ENCODE measurements at regions not wholly inside any gene's neighbourhood (a gene's known extent, or its start where the extent isn't known, plus 50 kb on each side); places are given as distances from the start of the nearest gene placed in this dataset.
"Not testable (repeated sequence)": the region's sequence is repeated elsewhere in the genome, so short reads cannot be mapped to it uniquely, and the experiment has no call there.

DNA sequence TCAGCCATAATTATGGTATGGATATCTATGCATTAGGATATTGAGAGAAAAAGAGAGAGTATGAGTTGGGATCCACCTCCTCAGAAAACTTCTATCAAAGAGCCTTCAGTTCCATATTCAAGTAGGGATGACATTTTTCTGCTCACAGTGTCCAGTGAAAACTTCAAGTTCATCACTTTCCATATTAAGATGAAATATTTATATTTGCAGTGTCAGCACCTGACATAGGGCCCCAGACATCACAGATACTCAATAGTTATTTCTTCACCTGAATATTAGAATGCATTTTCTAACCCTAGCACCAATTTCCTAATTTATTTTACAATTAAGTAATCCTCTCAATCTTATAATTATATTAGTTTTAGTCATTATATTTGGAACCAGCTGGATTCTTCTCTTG, 318.0 kb upstream of the MGAT4C start:
- H3K27me3 ChIP-seq (ENCODE audit: control insufficient read depth, insufficient read depth, low read length): no peaks in the 10 kb centered on the region
- no peak overlapping the region for H3K4me3 ChIP-seq (ENCODE audit: low read length)
- H3K9me3 ChIP-seq (replicated peaks; ENCODE audit: low read length): no peaks in the 10 kb centered on the region
- H3K36me3 ChIP-seq (ENCODE audit: insufficient read depth, low read length): no peaks in the 10 kb centered on the region
- H3K4me2 ChIP-seq (ENCODE audit: low read length): no peak overlapping the region
- no peak overlapping the region for H3K9ac ChIP-seq (ENCODE audit: low read depth, low read length)
- no peaks in the 10 kb centered on the region for H3K4me1 ChIP-seq (ENCODE audit: control insufficient read depth, insufficient read depth, low read length)

DNA sequence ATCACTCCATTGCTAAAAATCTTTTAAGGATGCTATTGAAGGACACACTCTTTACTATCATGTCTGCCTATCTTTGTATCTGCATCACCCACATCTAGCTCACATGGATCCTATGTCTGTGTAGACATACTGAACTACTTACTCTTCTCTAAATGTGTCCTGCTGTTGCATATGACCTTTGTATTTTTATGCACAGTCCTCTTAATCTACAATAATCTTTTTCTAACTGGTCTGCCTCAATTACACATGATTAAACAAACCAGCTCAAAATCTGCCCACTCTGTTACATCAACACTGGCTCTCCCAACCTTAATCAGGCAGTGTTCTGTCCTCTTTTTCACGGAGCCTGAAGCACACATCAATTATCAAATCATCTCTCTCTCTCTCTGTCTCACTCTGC, 316.3 kb upstream of the MGAT4C start:
- Histone ChIP-seq H3K4me2 (ENCODE audit: low read length) (no peak overlapping the region), H3K9ac (ENCODE audit: low read depth, low read length) (no peak overlapping the region), H3K4me3 (ENCODE audit: low read length) (no peak overlapping the region), H3K36me3 (ENCODE audit: insufficient read depth, low read length) (no peaks in the 10 kb centered on the region), H3K4me1 (ENCODE audit: control insufficient read depth, insufficient read depth, low read length) (no peaks in the 10 kb centered on the region), H3K27me3 (ENCODE audit: control insufficient read depth, insufficient read depth, low read length) (no peaks in the 10 kb centered on the region), H3K9me3 (replicated peaks; ENCODE audit: low read length) (no peaks in the 10 kb centered on the region)

DNA sequence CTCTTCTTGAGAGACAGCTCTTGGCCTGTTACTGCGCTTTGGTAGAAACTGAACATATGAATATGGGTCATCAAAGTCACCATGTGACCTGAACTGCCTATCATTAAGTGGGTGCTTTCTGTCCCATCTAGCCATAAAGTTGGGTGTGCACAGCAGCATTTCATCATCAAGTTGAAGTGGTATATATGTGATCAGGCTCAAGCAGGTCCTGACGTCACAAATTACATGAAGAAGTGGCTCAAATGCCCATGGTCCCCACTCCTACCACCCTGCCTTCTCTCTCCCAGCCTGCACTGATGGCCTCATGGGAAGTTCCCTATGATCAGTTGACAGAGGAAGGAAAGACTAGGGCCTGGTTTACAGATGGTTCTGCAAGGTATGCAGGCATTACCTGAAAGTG, 308.8 kb upstream of the MGAT4C start:
- Histone ChIP-seq H3K4me2 (ENCODE audit: low read length) (no peak overlapping the region), H3K9ac (ENCODE audit: low read depth, low read length) (no peak overlapping the region), H3K4me3 (ENCODE audit: low read length) (no peak overlapping the region), H3K27me3 (ENCODE audit: control insufficient read depth, insufficient read depth, low read length) (no peaks in the 10 kb centered on the region), H3K36me3 (ENCODE audit: insufficient read depth, low read length) (no peaks in the 10 kb centered on the region), H3K9me3 (replicated peaks; ENCODE audit: low read length) (no peaks in the 10 kb centered on the region), H3K4me1 (ENCODE audit: control insufficient read depth, insufficient read depth, low read length) (no peaks in the 10 kb centered on the region)

- H3K4me2 ChIP-seq (ENCODE audit: low read length); H3K27me3 ChIP-seq (ENCODE audit: control insufficient read depth, insufficient read depth, low read length); H3K36me3 ChIP-seq (ENCODE audit: insufficient read depth, low read length); H3K9me3 ChIP-seq (replicated peaks; ENCODE audit: low read length); H3K9ac ChIP-seq (ENCODE audit: low read depth, low read length); H3K4me3 ChIP-seq (ENCODE audit: low read length); H3K4me1 ChIP-seq (ENCODE audit: control insufficient read depth, insufficient read depth, low read length): not testable (repeated sequence)
Measured at GRCh38 chr12:86555491-86555890, 299.3 kb upstream of the MGAT4C start.

DNA sequence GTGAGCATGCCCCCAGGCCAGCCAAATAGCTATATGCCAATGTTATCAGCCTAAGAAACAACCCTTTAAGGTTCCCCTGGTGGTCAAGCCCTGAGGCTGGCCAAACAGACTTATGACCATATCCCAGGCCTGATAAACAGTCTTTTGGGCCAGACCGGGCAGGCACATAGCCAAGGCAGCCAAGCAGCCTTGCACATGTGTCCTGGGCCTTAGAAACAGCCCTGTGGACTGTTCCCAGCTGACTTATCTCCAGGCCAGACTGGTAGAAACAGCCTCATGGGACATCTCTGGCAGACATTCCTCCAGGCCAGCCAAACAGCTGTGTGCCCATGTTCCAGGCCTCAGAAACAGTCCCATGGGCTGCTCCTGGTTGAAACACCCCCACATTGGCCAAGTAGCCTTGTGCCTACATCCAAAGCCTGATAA, 295.0 kb upstream of the MGAT4C start:
- Histone ChIP-seq H3K4me3 (ENCODE audit: low read length) (no peak overlapping the region), H3K4me1 (ENCODE audit: control insufficient read depth, insufficient read depth, low read length) (no peaks in the 10 kb centered on the region), H3K9ac (ENCODE audit: low read depth, low read length) (no peak overlapping the region), H3K4me2 (ENCODE audit: low read length) (no peak overlapping the region), H3K27me3 (ENCODE audit: control insufficient read depth, insufficient read depth, low read length) (no peaks in the 10 kb centered on the region), H3K36me3 (ENCODE audit: insufficient read depth, low read length) (no peaks in the 10 kb centered on the region), H3K9me3 (replicated peaks; ENCODE audit: low read length) (no peaks in the 10 kb centered on the region)

GRCh38 chr12:86550218-86551145, 294.3 kb upstream of the MGAT4C start:
- H3K4me1 ChIP-seq (ENCODE audit: control insufficient read depth, insufficient read depth, low read length): no peaks in the 10 kb centered on the region
- H3K4me2 ChIP-seq (ENCODE audit: low read length): no peak overlapping the region
- no peaks in the 10 kb centered on the region for H3K9me3 ChIP-seq (replicated peaks; ENCODE audit: low read length)
- H3K36me3 ChIP-seq (ENCODE audit: insufficient read depth, low read length): no peaks in the 10 kb centered on the region
- no peaks in the 10 kb centered on the region for H3K27me3 ChIP-seq (ENCODE audit: control insufficient read depth, insufficient read depth, low read length)
- no peak overlapping the region for H3K9ac ChIP-seq (ENCODE audit: low read depth, low read length)
- no peak overlapping the region for H3K4me3 ChIP-seq (ENCODE audit: low read length)

GRCh38 chr12:86543716-86544115, 287.5 kb upstream of the MGAT4C start:
- no peak overlapping the region for H3K4me2 ChIP-seq (ENCODE audit: low read length)
- no peaks in the 10 kb centered on the region for H3K27me3 ChIP-seq (ENCODE audit: control insufficient read depth, insufficient read depth, low read length)
- H3K9me3 ChIP-seq (replicated peaks; ENCODE audit: low read length): no peaks in the 10 kb centered on the region
- H3K36me3 ChIP-seq (ENCODE audit: insufficient read depth, low read length): no peaks in the 10 kb centered on the region
- H3K4me1 ChIP-seq (ENCODE audit: control insufficient read depth, insufficient read depth, low read length): no peaks in the 10 kb centered on the region
- no peak overlapping the region for H3K9ac ChIP-seq (ENCODE audit: low read depth, low read length)
- H3K4me3 ChIP-seq (ENCODE audit: low read length): no peak overlapping the region

DNA sequence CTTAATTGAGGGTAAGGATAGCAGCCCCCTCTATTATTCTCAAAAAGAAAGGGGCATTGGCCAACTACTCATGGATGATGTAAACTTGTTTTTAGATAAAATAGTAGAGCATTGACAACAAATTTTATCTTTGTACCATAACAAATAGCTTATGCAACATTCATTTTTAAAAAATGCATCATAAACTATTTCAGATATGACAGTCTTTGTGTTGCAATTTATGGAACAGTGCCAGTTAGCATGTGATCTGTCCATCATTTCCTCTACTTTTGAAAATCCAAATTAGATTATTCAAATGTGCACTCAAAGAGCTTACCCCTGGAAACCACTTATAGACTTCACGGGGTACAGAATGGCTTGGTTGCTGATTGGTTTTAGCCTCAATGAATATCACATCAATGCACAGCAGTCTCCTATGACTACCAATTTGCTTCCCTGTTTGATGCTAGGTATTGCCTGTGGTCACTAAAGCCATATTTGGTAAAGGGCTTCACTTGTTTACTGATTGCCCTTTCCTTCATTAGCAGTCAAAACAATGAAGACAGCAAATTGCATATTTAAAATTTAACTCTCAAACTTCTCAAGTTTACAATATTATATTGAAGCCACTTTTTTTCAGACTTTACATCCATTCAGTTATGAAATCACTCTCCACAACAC, 274.9 kb upstream of the MGAT4C start:
- H3K9me3 ChIP-seq (replicated peaks; ENCODE audit: low read length): no peaks in the 10 kb centered on the region
- H3K36me3 ChIP-seq (ENCODE audit: insufficient read depth, low read length): no peaks in the 10 kb centered on the region
- no peak overlapping the region for H3K9ac ChIP-seq (ENCODE audit: low read depth, low read length)
- H3K4me2 ChIP-seq (ENCODE audit: low read length): no peak overlapping the region
- H3K4me3 ChIP-seq (ENCODE audit: low read length): no peak overlapping the region
- H3K4me1 ChIP-seq (ENCODE audit: control insufficient read depth, insufficient read depth, low read length): no peaks in the 10 kb centered on the region
- H3K27me3 ChIP-seq (ENCODE audit: control insufficient read depth, insufficient read depth, low read length): no peaks in the 10 kb centered on the region

- H3K27me3 ChIP-seq (ENCODE audit: control insufficient read depth, insufficient read depth, low read length): no peaks in the 10 kb centered on the region
- H3K9me3 ChIP-seq (replicated peaks; ENCODE audit: low read length): no peaks in the 10 kb centered on the region
- no peaks in the 10 kb centered on the region for H3K36me3 ChIP-seq (ENCODE audit: insufficient read depth, low read length)
- H3K4me2 ChIP-seq (ENCODE audit: low read length): no peak overlapping the region
- no peak overlapping the region for H3K9ac ChIP-seq (ENCODE audit: low read depth, low read length)
- no peak overlapping the region for H3K4me3 ChIP-seq (ENCODE audit: low read length)
- H3K4me1 ChIP-seq (ENCODE audit: control insufficient read depth, insufficient read depth, low read length): no peaks in the 10 kb centered on the region
Measured at GRCh38 chr12:86526060-86526595, 269.9 kb upstream of the MGAT4C start.

DNA sequence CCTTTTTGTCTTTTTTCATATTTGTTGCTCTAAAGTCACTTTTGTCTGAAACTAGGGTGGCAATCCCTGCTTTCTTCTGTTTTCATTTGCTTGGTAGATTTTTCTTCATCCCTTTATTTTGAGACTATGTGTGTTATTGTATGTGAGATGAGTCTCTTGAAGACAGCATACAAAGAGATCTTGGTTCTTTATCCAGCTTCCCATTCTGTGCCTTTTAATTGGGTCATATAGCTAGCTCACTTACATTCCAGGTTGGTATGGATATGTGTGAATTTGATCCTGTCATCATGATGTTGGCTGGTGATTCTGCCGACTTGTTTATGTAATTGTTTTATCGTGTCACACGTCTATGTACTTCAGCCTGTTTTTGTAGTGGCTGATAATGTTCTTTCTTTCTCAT, 267.7 kb upstream of the MGAT4C start:
- Histone ChIP-seq H3K9ac (ENCODE audit: low read depth, low read length) (no peak overlapping the region), H3K4me3 (ENCODE audit: low read length) (no peak overlapping the region), H3K4me2 (ENCODE audit: low read length) (no peak overlapping the region), H3K4me1 (ENCODE audit: control insufficient read depth, insufficient read depth, low read length) (no peaks in the 10 kb centered on the region), H3K36me3 (ENCODE audit: insufficient read depth, low read length) (no peaks in the 10 kb centered on the region), H3K9me3 (replicated peaks; ENCODE audit: low read length) (no peaks in the 10 kb centered on the region), H3K27me3 (ENCODE audit: control insufficient read depth, insufficient read depth, low read length) (no peaks in the 10 kb centered on the region)

- Histone ChIP-seq H3K4me1 (ENCODE audit: control insufficient read depth, insufficient read depth, low read length) (no peaks in the 10 kb centered on the region), H3K9me3 (replicated peaks; ENCODE audit: low read length) (no peaks in the 10 kb centered on the region), H3K4me2 (ENCODE audit: low read length) (no peak overlapping the region), H3K9ac (ENCODE audit: low read depth, low read length) (no peak overlapping the region), H3K4me3 (ENCODE audit: low read length) (no peak overlapping the region), H3K36me3 (ENCODE audit: insufficient read depth, low read length) (no peaks in the 10 kb centered on the region), H3K27me3 (ENCODE audit: control insufficient read depth, insufficient read depth, low read length) (no peaks in the 10 kb centered on the region)
Measured at GRCh38 chr12:86521870-86522269, 265.7 kb upstream of the MGAT4C start.
